HG03342 (cell line): ENCODE measurements at regions not wholly inside any gene's neighbourhood (a gene's known extent, or its start where the extent isn't known, plus 50 kb on each side); places are given as distances from the start of the nearest gene placed in this dataset.

Source experiments
- ATAC-seq: cut with Tn5 transposase; IDR thresholded peaks from one replicate; pipeline ENCODE4 v1.9.1; 2021; ENCODE audit warnings: mild to moderate bottlenecking, moderate library complexity; ENCODE audit not compliant: unreplicated experiment

DNA sequence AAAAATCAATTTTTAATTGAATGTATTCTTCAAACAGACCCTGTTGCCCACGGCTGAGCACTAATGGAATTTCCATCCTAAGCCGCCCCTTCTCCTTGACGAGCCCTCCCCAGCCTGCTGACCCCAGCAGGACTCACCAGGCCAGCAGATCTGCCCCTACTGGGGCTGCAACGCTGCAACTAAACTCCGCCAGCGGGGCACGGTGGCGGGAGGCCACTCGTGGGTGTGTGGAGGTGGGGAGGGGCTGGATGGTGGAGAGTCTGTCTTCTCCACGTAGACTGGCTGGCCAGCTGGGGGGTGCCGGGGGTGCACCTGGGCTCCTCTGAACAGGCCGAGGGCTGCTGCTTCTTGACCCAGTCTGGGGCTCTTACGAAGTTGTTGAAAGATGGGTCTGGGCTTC is 67.8 kb downstream of the ENGASE start:
- no peak for ATAC-seq

DNA sequence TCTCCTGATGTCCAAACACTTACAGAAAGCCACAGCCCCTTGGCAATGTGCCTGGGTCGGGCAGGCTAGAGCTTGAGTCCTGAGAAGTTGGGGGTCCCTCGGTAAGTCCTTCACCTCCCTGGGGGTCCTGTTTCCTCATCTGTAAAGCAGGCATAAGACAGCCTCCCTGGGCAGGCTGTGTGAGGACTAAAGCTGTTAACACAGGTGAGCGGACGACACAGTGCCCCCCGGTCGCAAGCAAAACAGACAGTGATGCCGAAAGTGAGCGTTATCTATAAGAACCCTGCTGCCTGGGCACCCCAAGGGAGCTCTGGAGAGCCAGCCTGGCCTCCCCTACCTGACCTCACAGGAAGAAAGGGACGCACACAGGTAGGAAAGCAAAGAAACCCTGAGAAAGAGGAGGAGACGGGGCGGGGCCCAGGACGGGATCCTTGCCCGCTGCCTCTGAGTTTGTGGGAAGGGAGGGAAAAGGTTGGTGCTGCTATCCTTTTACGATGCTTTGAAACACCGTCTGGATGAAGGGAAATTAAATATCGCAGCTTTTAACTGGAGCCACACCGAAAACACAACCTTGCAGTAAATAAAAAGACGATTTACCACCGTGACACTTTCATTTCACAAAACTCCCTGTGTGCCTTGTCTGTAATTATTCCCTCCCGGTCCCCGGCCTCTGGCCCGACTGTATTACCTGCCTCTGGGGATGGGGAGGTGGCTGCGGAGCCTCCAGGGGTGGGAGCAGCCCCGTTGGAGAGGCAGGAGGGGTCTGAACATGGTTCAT is 67.1 kb downstream of the ENGASE start:
- no peak for ATAC-seq

DNA sequence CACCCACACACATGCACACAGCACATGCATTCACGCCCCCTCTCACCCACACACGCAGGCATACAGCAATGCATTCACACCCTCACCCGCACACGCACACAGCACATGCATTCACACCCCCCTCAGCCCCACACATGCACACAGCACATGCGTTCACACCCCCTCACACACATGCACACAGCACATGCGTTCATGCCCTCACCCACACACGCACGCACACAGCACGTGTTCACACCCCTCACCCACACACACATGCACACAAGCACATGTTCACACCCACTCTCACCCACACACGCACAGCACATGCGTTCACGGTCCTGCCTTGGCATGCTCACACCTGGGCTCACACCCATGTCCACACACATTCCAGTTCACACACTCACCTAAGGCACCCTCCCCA is 64.2 kb downstream of the ENGASE start:
- ATAC-seq: no peak

DNA sequence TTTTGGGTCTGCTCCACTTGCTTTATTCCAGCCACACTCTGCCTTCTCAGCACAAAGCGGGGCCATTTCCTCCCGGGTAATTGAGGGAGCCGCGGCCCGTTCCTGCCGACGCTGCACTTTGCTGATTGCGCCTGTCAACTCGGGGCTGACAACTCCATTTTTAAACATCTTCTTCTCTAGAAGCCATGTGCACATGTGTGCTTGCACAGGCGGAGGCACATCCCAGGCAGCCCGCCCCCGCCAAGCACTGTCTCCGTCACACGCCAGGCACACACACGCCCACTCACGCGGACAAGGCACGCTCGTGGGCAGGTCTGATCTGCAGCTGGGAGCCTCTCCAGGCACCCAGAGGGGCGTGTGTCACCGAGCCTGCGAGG is 63.2 kb downstream of the ENGASE start:
- no peak for ATAC-seq

DNA sequence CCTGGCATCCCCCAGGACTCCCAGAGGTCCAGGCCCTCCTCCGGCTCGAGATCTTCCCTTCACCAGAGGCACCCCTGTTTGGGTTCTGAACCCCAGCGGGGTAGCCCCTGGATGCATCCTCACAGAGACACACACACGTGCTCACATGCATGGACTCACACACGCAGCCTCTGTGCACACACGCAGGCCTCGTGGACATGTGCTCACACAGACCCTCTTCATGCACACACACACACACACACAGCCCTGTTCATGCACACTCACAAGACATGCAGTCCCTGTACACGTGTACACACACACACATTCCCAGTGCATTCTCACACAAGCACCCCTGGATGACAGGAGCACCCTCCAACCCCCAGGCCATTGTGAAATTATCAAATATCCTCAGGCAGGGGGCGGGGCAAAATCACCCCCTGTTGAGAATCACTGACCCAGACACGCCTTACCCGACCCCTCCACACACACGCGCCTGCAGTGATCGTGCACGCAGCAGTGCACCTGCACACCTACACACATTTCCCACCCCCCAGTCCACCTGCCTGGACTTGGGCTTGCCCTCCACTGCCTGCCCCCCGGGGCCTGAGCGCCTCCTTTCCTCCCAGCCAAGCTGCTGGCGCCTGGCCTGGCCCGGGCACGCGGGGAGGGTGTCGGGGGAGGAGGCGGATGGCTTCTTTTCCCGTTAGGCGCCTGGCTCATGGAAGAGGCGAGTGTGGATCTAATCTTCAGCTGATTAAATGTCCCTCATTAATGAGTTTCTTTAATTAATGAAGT is 62.6 kb downstream of the ENGASE start:
- no peak for ATAC-seq

DNA sequence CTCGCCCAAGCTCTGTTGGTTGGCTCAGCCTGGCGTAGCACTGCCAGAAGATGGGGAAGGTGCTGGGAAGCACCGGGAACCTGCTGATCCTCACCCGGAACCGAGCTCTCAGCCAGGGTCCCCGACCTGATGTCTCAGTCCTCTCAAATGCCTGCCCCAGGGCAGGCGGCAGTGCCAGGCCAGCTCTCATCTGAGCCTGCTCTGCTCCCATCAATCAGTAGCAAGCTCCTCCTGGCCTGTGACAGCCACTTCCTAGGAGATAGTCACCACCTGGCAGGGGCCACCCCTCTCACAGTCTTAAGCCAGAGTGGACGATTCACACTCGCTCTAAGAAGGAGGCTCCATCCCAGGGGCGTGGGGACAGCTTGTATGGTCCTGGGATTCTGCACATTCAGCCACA is 62.0 kb downstream of the ENGASE start:
- no peak for ATAC-seq
